Liver (tissue), 8 donors: ENCODE measurements at regions not wholly inside any gene's neighbourhood (a gene's known extent, or its start where the extent isn't known, plus 50 kb on each side); places are given as distances from the start of the nearest gene placed in this dataset.

Experiments
- DNase-seq: peaks from one replicate; pipeline ENCODE4 v3.0.0-alpha.2; 2017; ENCODE audit warnings: low spot score
- H3K27ac ChIP-seq, 2 donors: one replicate each; pipeline ENCODE4 v1.7.0; 2013; ENCODE audit warnings: inconsistent platforms in 2 of 2, low read length in 2 of 2, control low read depth in 1 of 2, low read depth in 1 of 2, mild to moderate bottlenecking in 1 of 2
- H3K27me3 ChIP-seq, 4 donors: one replicate each; pipeline versions ENCODE4 v1.6.1 to v1.7.0; 2013; ENCODE audit warnings: low read length in 3 of 4, inconsistent platforms in 1 of 4, mild to moderate bottlenecking in 1 of 4, moderate library complexity in 1 of 4; ENCODE audit not compliant: control insufficient read depth in 4 of 4, insufficient read depth in 4 of 4
- H3K36me3 ChIP-seq, 4 donors: one replicate each; pipeline versions ENCODE4 v1.6.1 to v1.7.0; 2013; ENCODE audit warnings: low read length in 3 of 4, mild to moderate bottlenecking in 3 of 4, low read depth in 1 of 4, moderate library complexity in 1 of 4; ENCODE audit not compliant: control insufficient read depth in 4 of 4, insufficient read depth in 3 of 4
- H3K4me1 ChIP-seq, 4 donors: one replicate each; pipeline versions ENCODE4 v1.6.1 to v1.7.0; 2013; ENCODE audit warnings: low read length in 3 of 4, mild to moderate bottlenecking in 3 of 4, moderate library complexity in 1 of 4; ENCODE audit not compliant: control insufficient read depth in 4 of 4, insufficient read depth in 4 of 4
- H3K4me3 ChIP-seq, 3 donors: one replicate each; pipeline versions ENCODE4 v1.6.1 to v1.7.0; 2013; ENCODE audit warnings: low read length in 3 of 3, control low read depth in 1 of 3, low read depth in 1 of 3, mild to moderate bottlenecking in 1 of 3
- H3K9ac ChIP-seq, 2 donors: one replicate each; pipeline ENCODE4 v1.7.0; 2013; ENCODE audit warnings: low read length in 2 of 2, mild to moderate bottlenecking in 2 of 2, moderate library complexity in 2 of 2, control low read depth in 1 of 2, low read depth in 1 of 2
- H3K9me3 ChIP-seq, 4 donors: one replicate each; pipeline versions ENCODE4 v1.6.1 to v1.7.0; 2013; ENCODE audit warnings: low read length in 3 of 4; ENCODE audit not compliant: control insufficient read depth in 4 of 4
- EGR1 ChIP-seq, 2 donors: IDR thresholded peaks; 2 replicates each; pipeline ENCODE4 v1.6.1; 2016 to 2018; ENCODE audit warnings: antibody characterized with exemption in 2 of 2, low read depth in 2 of 2
- FOXA1 ChIP-seq: IDR thresholded peaks from 2 replicates; pipeline ENCODE4 v1.6.1; 2016; ENCODE audit warnings: antibody characterized with exemption
- FOXA2 ChIP-seq: IDR thresholded peaks from 2 replicates; pipeline ENCODE4 v1.6.1; 2016; ENCODE audit warnings: antibody characterized with exemption
- GABPA ChIP-seq, 2 donors: IDR thresholded peaks in 1 of 2; conservative IDR thresholded peaks in 1 of 2; 2 replicates each; pipeline ENCODE4 v1.6.1; 2016; ENCODE audit warnings: antibody characterized with exemption in 2 of 2, mild to moderate bottlenecking in 1 of 2, moderate library complexity in 1 of 2
- HNF4A ChIP-seq, 2 donors: conservative IDR thresholded peaks; 2 replicates each; pipeline ENCODE4 v1.6.1; 2016; ENCODE audit warnings: antibody characterized with exemption in 2 of 2, mild to moderate bottlenecking in 2 of 2
- HNF4G ChIP-seq: IDR thresholded peaks from 2 replicates; pipeline ENCODE4 v1.6.1; 2016; ENCODE audit warnings: antibody characterized with exemption
- JUND ChIP-seq, 2 donors: IDR thresholded peaks; 2 replicates each; pipeline ENCODE4 v1.6.1; 2016; ENCODE audit warnings: antibody characterized with exemption in 2 of 2
- NR2F2 ChIP-seq: IDR thresholded peaks from 2 replicates; pipeline ENCODE4 v1.6.1; 2016; ENCODE audit warnings: antibody characterized with exemption
- RAD21 ChIP-seq, 2 donors: IDR thresholded peaks; 2 replicates each; pipeline ENCODE4 v1.6.1; 2016; ENCODE audit warnings: antibody characterized with exemption in 2 of 2, mild to moderate bottlenecking in 2 of 2
- RXRA ChIP-seq, 2 donors: IDR thresholded peaks; 2 replicates each; pipeline ENCODE4 v1.6.1; 2017 to 2018; ENCODE audit warnings: antibody characterized with exemption in 2 of 2, mild to moderate bottlenecking in 1 of 2
- SP1 ChIP-seq: IDR thresholded peaks from 2 replicates; pipeline ENCODE4 v1.6.1; 2018; ENCODE audit warnings: antibody characterized with exemption, mild to moderate bottlenecking
- TAF1 ChIP-seq: conservative IDR thresholded peaks from 2 replicates; pipeline ENCODE4 v1.6.1; 2016; ENCODE audit warnings: antibody characterized with exemption, mild to moderate bottlenecking
- YY1 ChIP-seq: IDR thresholded peaks from 2 replicates; pipeline ENCODE4 v1.6.1; 2016; ENCODE audit warnings: antibody characterized with exemption, mild to moderate bottlenecking
- WGBS: extraction: QIAGEN DNeasy Blood & Tissue Kit; methylation state at CpG from one replicate; pipeline ENCODE4 v1.1.7; 2013; 5-methylcytosine and 5-hydroxymethylcytosine counted together
- TF ChIP-seq, protein P1 (sequence below): IDR thresholded peaks from 2 replicates; pipeline ENCODE4 v1.6.1; 2016; ENCODE audit warnings: antibody characterized with exemption, mild to moderate bottlenecking
- TF ChIP-seq, protein P2 (sequence below): IDR thresholded peaks from 2 replicates; pipeline ENCODE4 v1.6.1; 2016; ENCODE audit warnings: antibody characterized with exemption
- TF ChIP-seq, protein P3 (sequence below): IDR thresholded peaks from 2 replicates; pipeline ENCODE4 v1.6.1; 2016; ENCODE audit warnings: antibody characterized with exemption
- TF ChIP-seq, protein P4 (sequence below): fragments of 150-350 bp; IDR thresholded peaks from 2 replicates; pipeline ENCODE4 v1.5.1; 2017; ENCODE audit warnings: improper control_type of control experiment, low read depth, low read length; ENCODE audit not compliant: missing input control
- TF ChIP-seq, protein P5 (sequence below): IDR thresholded peaks from 2 replicates; pipeline ENCODE4 v1.6.1; 2016; ENCODE audit warnings: antibody characterized with exemption
- donor health status: healthy.
- donor health status: healthy.
- donor health status: healthy.
- donor health status: healthy.
- donor health status: healthy.

DNA sequence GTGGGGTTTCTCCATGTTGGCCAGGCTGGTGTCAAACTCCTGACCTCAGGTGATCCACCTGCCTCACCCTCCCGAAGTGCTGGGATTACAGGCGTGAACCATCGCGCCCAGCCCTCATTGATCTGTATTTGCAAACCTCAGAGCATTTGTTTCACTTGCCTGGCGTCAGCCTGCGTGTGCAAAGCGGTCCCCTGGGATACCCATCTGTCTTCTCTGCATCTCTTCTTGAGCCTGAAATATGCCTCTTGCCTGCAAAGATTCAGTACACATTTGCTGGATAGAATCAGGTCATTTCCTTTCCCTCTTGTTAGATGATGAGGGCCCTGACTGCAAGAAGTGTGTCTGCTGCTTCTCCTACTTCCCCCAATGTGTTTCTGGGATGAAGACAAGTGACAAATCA is 1291.0 kb downstream of the TBC1D22A start:
- no peak for DNase-seq
- Histone ChIP-seq H3K9me3 (no peaks in the 10 kb centered on the region), H3K4me1 (no peaks in the 10 kb centered on the region), H3K36me3 (no peaks in the 10 kb centered on the region), H3K4me3 (no peak overlapping the region), H3K27ac (no peak overlapping the region), H3K9ac (no peak overlapping the region), H3K27me3 (no peaks in the 10 kb centered on the region)
- TF ChIP-seq, protein P1, sequence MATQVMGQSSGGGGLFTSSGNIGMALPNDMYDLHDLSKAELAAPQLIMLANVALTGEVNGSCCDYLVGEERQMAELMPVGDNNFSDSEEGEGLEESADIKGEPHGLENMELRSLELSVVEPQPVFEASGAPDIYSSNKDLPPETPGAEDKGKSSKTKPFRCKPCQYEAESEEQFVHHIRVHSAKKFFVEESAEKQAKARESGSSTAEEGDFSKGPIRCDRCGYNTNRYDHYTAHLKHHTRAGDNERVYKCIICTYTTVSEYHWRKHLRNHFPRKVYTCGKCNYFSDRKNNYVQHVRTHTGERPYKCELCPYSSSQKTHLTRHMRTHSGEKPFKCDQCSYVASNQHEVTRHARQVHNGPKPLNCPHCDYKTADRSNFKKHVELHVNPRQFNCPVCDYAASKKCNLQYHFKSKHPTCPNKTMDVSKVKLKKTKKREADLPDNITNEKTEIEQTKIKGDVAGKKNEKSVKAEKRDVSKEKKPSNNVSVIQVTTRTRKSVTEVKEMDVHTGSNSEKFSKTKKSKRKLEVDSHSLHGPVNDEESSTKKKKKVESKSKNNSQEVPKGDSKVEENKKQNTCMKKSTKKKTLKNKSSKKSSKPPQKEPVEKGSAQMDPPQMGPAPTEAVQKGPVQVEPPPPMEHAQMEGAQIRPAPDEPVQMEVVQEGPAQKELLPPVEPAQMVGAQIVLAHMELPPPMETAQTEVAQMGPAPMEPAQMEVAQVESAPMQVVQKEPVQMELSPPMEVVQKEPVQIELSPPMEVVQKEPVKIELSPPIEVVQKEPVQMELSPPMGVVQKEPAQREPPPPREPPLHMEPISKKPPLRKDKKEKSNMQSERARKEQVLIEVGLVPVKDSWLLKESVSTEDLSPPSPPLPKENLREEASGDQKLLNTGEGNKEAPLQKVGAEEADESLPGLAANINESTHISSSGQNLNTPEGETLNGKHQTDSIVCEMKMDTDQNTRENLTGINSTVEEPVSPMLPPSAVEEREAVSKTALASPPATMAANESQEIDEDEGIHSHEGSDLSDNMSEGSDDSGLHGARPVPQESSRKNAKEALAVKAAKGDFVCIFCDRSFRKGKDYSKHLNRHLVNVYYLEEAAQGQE, result no peak
- no peak for TF ChIP-seq RXRA (IDR thresholded peaks at IDR 0.05)
- 80% methylated on average over 7 of the region's 7 CpGs for WGBS

DNA sequence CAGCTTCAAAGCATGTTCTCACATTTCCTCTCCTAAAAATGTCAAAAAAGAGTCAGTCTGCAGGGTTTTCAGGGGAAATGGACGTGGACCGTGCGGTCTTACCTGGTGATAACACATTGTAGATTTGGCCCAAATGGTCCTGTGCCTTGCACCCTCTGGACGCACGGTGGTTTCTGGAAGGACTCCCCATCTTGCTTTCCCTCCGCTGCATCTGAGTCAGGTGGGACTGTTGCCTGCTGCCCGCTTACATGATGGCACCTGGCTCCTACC is 1290.1 kb downstream of the TBC1D22A start:
- no peak overlapping the region for H3K4me3 ChIP-seq
- H3K27me3 ChIP-seq, result no peaks in the 10 kb centered on the region
- H3K27ac ChIP-seq, result no peak overlapping the region
- no peak overlapping the region for H3K9ac ChIP-seq
- no peaks in the 10 kb centered on the region for H3K36me3 ChIP-seq
- TF ChIP-seq HNF4A (conservative IDR thresholded peaks at IDR 0.05) (no peak), YY1 (no peak), NR2F2 (no peak), JUND (IDR thresholded peaks at IDR 0.05) (no peak), RAD21 (IDR thresholded peaks at IDR 0.05) (no peak), GABPA (IDR thresholded peaks at IDR 0.05 in 1 of 2, conservative IDR thresholded peaks at IDR 0.05 in 1 of 2) (no peak), TAF1 (no peak), EGR1 (IDR thresholded peaks at IDR 0.05; ENCODE audit: low read depth in 2 of 2) (no peak), RXRA (IDR thresholded peaks at IDR 0.05) (no peak), FOXA2 (no peak), SP1 (no peak), FOXA1 (no peak), HNF4G (no peak)
- TF ChIP-seq, protein P2, sequence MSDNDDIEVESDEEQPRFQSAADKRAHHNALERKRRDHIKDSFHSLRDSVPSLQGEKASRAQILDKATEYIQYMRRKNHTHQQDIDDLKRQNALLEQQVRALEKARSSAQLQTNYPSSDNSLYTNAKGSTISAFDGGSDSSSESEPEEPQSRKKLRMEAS, result no peak
- TF ChIP-seq, protein P3, sequence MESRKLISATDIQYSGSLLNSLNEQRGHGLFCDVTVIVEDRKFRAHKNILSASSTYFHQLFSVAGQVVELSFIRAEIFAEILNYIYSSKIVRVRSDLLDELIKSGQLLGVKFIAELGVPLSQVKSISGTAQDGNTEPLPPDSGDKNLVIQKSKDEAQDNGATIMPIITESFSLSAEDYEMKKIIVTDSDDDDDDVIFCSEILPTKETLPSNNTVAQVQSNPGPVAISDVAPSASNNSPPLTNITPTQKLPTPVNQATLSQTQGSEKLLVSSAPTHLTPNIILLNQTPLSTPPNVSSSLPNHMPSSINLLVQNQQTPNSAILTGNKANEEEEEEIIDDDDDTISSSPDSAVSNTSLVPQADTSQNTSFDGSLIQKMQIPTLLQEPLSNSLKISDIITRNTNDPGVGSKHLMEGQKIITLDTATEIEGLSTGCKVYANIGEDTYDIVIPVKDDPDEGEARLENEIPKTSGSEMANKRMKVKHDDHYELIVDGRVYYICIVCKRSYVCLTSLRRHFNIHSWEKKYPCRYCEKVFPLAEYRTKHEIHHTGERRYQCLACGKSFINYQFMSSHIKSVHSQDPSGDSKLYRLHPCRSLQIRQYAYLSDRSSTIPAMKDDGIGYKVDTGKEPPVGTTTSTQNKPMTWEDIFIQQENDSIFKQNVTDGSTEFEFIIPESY, result no peak
- TF ChIP-seq, protein P4, sequence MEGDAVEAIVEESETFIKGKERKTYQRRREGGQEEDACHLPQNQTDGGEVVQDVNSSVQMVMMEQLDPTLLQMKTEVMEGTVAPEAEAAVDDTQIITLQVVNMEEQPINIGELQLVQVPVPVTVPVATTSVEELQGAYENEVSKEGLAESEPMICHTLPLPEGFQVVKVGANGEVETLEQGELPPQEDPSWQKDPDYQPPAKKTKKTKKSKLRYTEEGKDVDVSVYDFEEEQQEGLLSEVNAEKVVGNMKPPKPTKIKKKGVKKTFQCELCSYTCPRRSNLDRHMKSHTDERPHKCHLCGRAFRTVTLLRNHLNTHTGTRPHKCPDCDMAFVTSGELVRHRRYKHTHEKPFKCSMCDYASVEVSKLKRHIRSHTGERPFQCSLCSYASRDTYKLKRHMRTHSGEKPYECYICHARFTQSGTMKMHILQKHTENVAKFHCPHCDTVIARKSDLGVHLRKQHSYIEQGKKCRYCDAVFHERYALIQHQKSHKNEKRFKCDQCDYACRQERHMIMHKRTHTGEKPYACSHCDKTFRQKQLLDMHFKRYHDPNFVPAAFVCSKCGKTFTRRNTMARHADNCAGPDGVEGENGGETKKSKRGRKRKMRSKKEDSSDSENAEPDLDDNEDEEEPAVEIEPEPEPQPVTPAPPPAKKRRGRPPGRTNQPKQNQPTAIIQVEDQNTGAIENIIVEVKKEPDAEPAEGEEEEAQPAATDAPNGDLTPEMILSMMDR, result no peak
- TF ChIP-seq, protein P1, result no peak
- TF ChIP-seq, protein P5, sequence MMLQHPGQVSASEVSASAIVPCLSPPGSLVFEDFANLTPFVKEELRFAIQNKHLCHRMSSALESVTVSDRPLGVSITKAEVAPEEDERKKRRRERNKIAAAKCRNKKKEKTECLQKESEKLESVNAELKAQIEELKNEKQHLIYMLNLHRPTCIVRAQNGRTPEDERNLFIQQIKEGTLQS, result no peak
- no peaks in the 10 kb centered on the region for H3K9me3 ChIP-seq
- DNase-seq, result no peak
- 89% methylated on average over 7 of the region's 7 CpGs for WGBS
- H3K4me1 ChIP-seq, result no peaks in the 10 kb centered on the region
